GDM1 (cell line): ENCODE measurements at regions not wholly inside any gene's neighbourhood (a gene's known extent, or its start where the extent isn't known, plus 50 kb on each side); places are given as distances from the start of the nearest gene placed in this dataset.

Experiments
- DNase-seq: peaks from one replicate; lab custom pipeline; 2025; lab: John Stamatoyannopoulos, UW

GRCh38 chr22:26732284-26732683, 74.9 kb downstream of the MIAT start:
- no peak for DNase-seq

DNA sequence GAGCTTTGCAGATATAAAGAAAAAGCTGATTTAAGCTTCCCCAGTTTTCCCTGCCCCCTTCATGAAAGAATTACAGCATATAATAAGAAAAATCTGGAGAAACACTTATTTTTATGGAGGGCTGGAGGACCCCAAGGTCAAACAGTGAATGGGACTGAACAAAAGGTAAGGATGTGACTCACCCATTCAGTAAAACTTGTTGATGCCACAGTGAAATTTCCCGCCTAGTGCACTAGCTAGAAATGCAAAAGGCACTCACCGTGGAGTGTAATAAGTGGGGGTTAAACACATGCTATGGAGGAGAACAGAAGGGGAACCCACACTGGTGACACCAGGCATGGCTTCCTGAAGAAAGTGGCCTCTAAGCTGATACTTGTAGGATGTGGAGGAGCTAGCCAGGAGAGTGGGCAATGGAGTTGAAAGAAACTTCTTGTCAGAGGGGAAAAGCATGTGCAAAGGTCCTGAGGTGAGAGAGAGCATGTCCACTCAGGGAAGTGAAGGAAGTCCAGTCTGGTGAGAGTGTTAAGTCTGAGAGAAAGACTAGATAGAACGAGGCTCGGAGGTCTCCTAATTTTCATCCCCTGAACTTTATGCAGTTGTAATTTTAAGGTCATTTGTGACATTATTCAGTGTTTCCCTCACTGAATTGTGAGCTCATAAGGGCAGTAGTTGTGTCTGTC, 77.1 kb downstream of the MIAT start:
- no peak for DNase-seq

- DNase-seq = no peak
Measured at GRCh38 chr22:26735019-26735409, 77.6 kb downstream of the MIAT start.

GRCh38 chr22:26737262-26737661, 79.9 kb downstream of the MIAT start:
- DNase-seq = no peak

- no peak for DNase-seq
Measured at GRCh38 chr22:26740253-26740652, 82.9 kb downstream of the MIAT start.

GRCh38 chr22:26743149-26743548, 85.8 kb downstream of the MIAT start:
- no peak for DNase-seq

DNA sequence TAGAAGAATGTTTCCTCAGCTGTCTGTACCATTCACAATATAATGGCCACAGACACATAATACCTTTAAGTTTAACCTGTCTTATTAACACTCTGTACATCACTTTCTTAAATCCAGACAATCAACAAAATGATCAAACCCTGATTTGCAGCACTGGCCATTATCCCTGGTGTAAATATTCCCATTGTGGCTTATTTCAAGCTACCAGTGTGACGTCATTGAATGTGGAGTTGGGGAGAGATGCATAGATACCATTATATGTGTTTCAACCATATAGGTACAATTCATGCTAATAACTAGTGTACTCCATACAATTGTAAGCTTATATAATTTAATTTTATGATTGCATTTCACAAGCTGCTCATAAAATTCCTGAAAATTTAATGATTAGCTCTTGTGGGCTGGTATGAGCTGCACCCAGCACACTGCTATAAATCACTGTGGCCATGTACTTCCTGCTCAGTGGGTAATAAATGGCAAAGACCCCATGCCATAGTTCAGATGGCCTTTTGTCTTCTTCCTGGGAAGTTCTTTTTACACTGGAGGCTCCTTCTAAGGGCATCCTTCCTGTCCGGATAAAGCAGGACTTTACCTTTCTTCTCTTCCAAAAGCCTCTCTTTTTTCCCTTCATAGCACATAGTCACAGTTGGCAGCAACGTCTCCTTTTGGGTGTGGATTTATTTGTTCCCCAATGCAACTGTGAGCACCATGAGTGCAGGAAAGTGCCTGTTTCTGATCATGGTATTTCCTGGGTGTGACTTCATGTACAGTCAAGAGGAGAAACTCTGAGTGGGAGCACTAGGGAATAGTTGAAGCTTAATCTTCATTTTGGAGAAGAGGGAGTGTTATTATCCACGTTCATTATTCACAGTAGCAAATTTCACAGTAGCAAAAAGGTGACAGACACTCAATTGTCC, 87.8 kb downstream of the MIAT start:
- no peak for DNase-seq

DNA sequence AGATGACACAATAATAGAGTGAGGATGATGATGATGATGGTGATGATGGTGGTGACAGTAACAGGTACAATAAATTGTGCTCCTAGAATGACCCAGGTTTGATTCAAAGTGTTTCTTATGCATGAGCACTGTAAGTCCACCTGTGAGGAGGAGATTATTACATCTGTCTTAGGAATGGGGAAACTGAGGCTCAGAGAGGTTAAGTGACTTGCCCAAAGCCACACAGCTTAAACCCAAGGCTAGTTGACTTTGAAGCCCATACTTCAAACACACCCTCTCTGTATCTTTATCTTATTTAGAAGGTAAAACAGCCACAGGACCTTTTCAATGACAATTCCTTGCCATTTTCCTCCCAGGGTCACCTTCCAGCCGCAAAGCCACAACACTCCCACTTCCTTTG, 88.9 kb downstream of the MIAT start:
- DNase-seq = no peak

- DNase-seq = no peak
Measured at GRCh38 chr22:26748845-26749244, 91.5 kb downstream of the MIAT start.

DNA sequence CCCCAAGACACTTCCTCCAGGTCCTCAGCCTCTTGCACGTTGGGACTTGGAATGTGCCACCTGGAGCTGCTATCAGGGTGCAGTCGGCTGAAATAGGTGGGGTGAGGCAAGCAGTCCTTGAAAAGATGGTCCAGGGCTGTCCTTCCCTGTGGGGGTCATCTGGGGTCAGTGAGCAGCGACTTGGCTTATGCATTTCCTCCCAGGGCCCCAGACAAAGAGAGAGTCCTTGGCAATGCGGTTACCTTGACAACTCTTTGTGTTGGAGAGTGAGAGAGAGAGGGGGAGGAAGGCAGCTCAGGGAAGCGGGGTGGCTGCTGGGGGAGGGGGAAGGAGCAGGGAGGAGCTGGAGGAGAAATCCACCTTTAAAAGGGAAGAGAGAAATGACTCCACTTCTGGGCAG, 93.8 kb downstream of the MIAT start:
- no peak for DNase-seq

DNA sequence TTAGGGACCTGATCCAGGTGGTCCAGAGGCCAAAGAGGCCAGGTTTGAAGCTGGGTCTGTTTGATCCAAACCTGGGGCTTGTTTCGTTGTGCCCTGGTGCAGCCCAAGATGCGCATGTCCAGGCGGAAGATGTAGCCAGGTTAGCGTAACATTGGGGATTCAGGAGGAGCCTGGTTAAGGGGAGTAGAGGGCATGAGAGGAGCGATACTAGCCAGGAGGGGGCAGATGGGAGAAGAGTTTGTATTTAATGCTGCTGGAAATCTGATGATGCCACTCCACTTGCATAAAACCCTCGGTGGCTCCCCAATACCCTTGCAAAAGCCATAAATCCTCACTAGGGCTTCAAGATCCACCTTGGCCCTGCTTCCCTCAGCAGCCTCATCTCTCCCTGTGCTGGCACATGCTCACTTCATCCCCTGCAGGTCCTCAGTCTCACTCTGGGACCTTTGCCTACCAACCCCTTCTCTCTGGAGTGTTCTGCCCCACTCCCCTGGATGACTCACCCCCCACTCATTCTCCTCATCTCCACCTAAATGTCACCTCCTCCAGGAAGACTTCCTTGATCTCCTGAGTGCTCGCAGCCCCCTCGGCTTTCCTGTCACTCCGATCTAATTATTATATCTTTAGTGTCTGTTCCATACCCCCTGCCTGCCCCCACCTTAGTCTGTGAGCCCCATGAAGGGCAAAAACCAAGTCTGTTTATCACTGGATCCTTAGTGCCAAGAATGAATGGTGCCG, 95.9 kb downstream of the MIAT start:
- no peak for DNase-seq

- DNase-seq = no peak
Measured at GRCh38 chr22:26756675-26757293, 99.4 kb downstream of the MIAT start.

GRCh38 chr22:26757496-26757895, 100.1 kb downstream of the MIAT start:
- no peak for DNase-seq

GRCh38 chr22:26762503-26763472, 105.4 kb downstream of the MIAT start:
- no peak for DNase-seq

DNA sequence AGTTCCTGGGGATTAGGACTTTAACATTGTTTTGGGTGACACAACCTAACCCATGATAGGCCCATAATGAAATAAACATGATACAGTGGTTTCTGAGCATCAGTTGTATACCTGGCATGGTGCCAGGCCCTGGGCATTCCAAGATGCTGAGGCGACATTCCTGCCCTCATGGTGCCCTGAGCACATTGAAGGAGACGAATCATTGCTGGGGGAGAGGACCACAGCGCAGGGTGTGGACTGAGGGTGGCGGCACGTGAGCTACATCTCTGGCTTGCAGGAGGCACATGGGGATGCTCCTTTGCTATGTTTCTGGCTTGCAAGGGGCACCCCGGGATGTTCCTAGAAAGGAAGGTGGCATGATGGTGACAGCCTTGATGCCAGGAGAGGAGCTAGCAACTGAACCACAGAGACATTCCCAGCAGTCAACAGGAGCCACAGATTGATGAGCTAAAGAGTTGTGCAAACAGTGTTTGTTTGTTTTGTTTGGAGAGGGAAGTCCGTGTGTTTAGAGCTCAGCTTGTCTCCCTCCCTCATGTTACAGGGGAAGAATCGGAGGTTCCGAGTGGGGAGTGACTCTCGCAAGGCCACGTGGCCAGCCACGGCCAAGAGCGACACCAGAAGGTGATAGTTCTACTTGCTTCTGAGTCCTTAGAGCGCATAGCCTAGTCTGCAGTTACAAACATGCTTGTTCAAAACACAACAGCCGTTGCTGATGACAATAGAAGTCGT, 106.4 kb downstream of the MIAT start:
- DNase-seq = no peak

- DNase-seq = no peak
Measured at GRCh38 chr22:26766510-26767350, 109.3 kb downstream of the MIAT start.

GRCh38 chr22:26767351-26768155, 110.2 kb downstream of the MIAT start:
- no peak for DNase-seq

DNA sequence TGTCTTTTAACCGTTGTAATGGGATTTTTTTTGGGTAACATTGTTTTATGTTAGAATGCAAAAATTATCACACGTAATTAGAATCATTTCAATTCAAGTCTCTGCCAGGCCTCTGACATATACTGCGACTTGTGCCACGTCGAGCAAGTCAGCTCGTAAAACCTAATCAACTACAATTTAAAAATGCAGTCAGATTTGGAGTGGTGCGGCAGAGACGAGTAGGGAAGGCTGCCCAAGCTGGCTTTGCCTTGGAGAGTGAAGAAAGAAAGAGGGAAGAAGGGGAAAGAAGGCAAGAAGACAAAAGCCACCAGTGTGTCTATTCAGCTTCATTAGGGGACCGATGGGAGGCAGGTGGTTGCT, 110.7 kb downstream of the MIAT start:
- no peak for DNase-seq

DNA sequence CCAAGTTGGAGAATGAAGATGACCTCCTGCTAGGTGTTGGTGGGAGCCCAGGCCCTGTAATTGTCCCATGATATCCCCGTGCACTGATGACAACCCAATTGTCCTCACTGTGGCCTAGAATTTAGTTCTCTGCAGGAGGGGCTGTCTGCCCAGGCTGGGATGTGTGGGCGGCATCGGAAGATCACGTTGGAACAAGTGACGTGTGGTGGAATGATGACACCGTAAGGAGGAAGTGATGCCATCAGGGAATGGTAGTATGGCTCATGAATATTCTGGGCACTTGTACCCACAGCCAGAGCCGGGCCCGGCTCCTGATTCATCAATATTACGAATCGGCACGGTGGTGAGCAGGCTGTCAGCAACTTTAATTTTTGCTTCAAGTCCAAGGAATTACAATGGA, 111.6 kb downstream of the MIAT start:
- DNase-seq = no peak
